ENCODE measurements at regions not wholly inside any gene's neighbourhood (a gene's known extent, or its start where the extent isn't known, plus 50 kb on each side); places are given as distances from the start of the nearest gene placed in this dataset.

DNA sequence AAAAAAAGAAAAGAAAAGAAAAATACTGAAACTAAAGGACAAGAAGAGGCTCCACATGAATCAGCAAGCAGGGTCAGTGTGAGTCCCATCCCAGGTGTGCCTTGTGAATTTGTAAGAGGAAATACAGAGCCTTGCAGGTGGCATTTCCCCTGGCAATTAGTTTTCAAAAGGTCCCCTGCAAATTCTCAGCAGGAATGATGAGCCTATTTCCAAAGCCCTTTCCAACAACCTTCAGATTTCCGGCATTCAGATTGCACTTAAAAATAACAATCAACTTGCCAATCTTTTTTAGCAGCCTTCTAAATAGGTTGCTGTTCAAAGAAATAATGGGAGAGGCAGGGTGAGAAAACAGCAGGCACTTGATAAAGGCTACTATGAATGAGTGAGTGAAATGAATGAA is 66.4 kb upstream of the OR13H1 start:
- no peaks in the 10 kb centered on the region for H3K9me3 Mint-ChIP-seq
- TF ChIP-seq CTCF (conservative IDR thresholded peaks at IDR 0.05), result no peak
- no peaks in the 10 kb centered on the region for H3K4me1 Mint-ChIP-seq (ENCODE audit: unreplicated experiment)
- no peak overlapping the region for H3K27ac Mint-ChIP-seq
- H3K27me3 Mint-ChIP-seq, result no peaks in the 10 kb centered on the region
- no peak overlapping the region for H3K4me3 Mint-ChIP-seq
- DNase-seq (ENCODE audit: extremely low spot score, unreplicated experiment), result no peak
- H3K36me3 Mint-ChIP-seq, result peaks cover 12% of the 10 kb centered on the region
